ENCODE measurements at regions not wholly inside any gene's neighbourhood (a gene's known extent, or its start where the extent isn't known, plus 50 kb on each side); places are given as distances from the start of the nearest gene placed in this dataset.

DNA sequence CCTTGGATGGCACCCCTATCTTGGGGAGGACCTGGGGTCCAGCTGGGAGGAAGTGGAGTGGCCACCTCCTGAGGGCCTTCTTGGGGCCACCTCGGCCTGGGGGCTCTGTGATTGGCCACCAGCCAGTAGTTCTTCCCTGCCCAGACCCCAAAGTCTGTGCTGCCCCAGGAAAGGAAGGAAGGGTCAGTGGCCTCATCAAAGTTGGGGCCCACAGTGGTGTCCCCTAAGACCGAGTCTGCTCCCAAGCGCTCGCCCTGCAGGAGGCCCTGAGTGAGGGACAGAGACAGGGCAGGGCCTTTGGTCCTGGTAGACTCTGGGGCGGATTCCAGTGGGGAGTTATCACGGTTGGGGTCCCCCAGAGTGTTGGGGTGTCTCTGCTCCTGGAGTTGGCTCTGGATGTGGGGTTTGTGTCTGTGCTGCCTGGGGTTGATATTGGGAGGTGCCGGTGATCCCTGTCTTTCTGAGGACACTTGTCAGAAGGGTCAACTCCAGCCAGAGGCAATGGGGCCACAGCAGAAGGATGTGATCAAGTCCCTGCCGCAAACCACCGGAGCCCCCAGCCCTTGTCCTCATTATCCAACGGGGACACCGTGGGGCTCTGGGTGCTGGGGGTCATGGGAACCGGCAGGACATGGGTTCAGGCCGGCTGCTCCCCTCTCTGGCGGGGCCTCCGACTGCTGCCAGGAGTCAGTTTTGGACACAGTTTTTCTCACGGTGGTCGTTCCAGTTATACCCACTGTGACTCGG lies 364.3 kb downstream of the TMEM121 start:
- no peak for TF ChIP-seq POLR2A (IDR thresholded peaks at IDR 0.05)
- TF ChIP-seq, protein P1, sequence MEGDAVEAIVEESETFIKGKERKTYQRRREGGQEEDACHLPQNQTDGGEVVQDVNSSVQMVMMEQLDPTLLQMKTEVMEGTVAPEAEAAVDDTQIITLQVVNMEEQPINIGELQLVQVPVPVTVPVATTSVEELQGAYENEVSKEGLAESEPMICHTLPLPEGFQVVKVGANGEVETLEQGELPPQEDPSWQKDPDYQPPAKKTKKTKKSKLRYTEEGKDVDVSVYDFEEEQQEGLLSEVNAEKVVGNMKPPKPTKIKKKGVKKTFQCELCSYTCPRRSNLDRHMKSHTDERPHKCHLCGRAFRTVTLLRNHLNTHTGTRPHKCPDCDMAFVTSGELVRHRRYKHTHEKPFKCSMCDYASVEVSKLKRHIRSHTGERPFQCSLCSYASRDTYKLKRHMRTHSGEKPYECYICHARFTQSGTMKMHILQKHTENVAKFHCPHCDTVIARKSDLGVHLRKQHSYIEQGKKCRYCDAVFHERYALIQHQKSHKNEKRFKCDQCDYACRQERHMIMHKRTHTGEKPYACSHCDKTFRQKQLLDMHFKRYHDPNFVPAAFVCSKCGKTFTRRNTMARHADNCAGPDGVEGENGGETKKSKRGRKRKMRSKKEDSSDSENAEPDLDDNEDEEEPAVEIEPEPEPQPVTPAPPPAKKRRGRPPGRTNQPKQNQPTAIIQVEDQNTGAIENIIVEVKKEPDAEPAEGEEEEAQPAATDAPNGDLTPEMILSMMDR (IDR thresholded peaks at IDR 0.05): no peak
